Kidney (tissue), 13 donors: ENCODE measurements at regions not wholly inside any gene's neighbourhood (a gene's known extent, or its start where the extent isn't known, plus 50 kb on each side); places are given as distances from the start of the nearest gene placed in this dataset.
A peak's percentile ranks its signal among the peaks of the same experiment; 100 is the strongest.

ENCODE experiments used
- DNase-seq, 5 donors: peaks; one replicate each; pipeline ENCODE4 v3.0.0-alpha.2; 2013 to 2020
- FAIRE-seq: peaks from 2 replicates; lab custom pipeline; 2012; peaks lifted over from hg19 to GRCh38; lab: Jason Lieb, UNC
- H3K27ac ChIP-seq, 2 donors: one replicate each; pipeline ENCODE4 v1.7.0; 2013; ENCODE audit warnings: low read depth in 2 of 2, low read length in 2 of 2, inconsistent platforms in 1 of 2
- H3K27me3 ChIP-seq: one replicate; pipeline ENCODE4 v1.7.1; 2013; ENCODE audit warnings: low read length, inconsistent platforms; ENCODE audit not compliant: control insufficient read depth, insufficient read depth
- H3K36me3 ChIP-seq, 3 donors: one replicate each; pipeline versions ENCODE4 v1.7.0 to v1.7.1; 2013; ENCODE audit warnings: low read length in 3 of 3, control low read depth in 1 of 3, inconsistent platforms in 1 of 3; ENCODE audit not compliant: insufficient read depth in 3 of 3, control insufficient read depth in 2 of 3
- H3K4me1 ChIP-seq, 3 donors: one replicate each; pipeline versions ENCODE4 v1.7.0 to v1.7.1; 2013; ENCODE audit warnings: low read length in 3 of 3, inconsistent platforms in 1 of 3, low read depth in 1 of 3; ENCODE audit not compliant: control insufficient read depth in 2 of 3, insufficient read depth in 2 of 3
- H3K4me3 ChIP-seq, 3 donors: one replicate each; pipeline versions ENCODE4 v1.7.0 to v1.8.1; 2013; ENCODE audit warnings: low read length in 3 of 3, control low read depth in 1 of 3, inconsistent platforms in 1 of 3
- H3K9ac ChIP-seq, 3 donors: one replicate each; pipeline versions ENCODE4 v1.7.0 to v1.7.1; 2013; ENCODE audit warnings: low read length in 3 of 3, control low read depth in 1 of 3, inconsistent platforms in 1 of 3
- H3K9me3 ChIP-seq, 3 donors: one replicate each; pipeline versions ENCODE4 v1.7.0 to v1.7.1; 2013; ENCODE audit warnings: low read length in 3 of 3, control low read depth in 1 of 3, inconsistent platforms in 1 of 3; ENCODE audit not compliant: control insufficient read depth in 2 of 3, insufficient read depth in 1 of 3
- intact Hi-C: fragments of 100-400 bp; cut with DNase I; formaldehyde crosslinking; loops from one replicate; pipeline ENCODE4 v1.11.1; 2022
- TF ChIP-seq, protein P1 (sequence below): IDR thresholded peaks from 3 replicates; pipeline ENCODE4 v1.5.1; 2012; ENCODE audit warnings: mild to moderate bottlenecking, moderate library complexity, borderline replicate concordance; ENCODE audit not compliant: insufficient read depth; ENCODE audit errors: extremely low read depth
- donor health status: control.
- donor health status: control.
- donor health status: control.
- donor health status: control.
- donor health status: control.
- donor health status: DM: yes; HTN: yes; CAD: no.
- donor health status: Normal renal cell carcinoma (clear cell type).

DNA sequence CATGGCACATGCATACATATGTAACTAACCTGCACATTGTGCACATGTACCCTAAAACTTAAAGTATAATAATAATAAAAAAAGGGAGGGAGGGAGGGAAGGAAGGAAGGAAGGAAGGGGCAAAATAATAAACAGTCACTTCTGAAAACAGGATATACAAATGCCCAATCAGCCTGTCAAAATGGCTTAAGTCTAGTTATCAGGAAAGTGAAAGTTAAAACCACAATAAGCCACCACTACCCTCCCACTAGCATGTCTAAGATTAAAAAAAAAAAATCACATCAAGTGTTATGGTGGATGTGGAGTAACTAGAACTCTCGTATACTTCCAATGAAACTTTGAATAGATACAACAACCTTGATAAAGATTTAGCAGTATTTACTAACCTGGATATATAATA, 145.6 kb upstream of the GMNC start:
- H3K4me3 ChIP-seq = no peak overlapping the region
- no peaks in the 10 kb centered on the region for H3K36me3 ChIP-seq
- FAIRE-seq (no peak), DNase-seq (no peak)
- no peaks in the 10 kb centered on the region for H3K4me1 ChIP-seq
- H3K9ac ChIP-seq = no peak overlapping the region
- no peak overlapping the region for H3K27ac ChIP-seq
- no peaks in the 10 kb centered on the region for H3K9me3 ChIP-seq
- intact Hi-C loops = no loop called here
- TF ChIP-seq, protein P1, sequence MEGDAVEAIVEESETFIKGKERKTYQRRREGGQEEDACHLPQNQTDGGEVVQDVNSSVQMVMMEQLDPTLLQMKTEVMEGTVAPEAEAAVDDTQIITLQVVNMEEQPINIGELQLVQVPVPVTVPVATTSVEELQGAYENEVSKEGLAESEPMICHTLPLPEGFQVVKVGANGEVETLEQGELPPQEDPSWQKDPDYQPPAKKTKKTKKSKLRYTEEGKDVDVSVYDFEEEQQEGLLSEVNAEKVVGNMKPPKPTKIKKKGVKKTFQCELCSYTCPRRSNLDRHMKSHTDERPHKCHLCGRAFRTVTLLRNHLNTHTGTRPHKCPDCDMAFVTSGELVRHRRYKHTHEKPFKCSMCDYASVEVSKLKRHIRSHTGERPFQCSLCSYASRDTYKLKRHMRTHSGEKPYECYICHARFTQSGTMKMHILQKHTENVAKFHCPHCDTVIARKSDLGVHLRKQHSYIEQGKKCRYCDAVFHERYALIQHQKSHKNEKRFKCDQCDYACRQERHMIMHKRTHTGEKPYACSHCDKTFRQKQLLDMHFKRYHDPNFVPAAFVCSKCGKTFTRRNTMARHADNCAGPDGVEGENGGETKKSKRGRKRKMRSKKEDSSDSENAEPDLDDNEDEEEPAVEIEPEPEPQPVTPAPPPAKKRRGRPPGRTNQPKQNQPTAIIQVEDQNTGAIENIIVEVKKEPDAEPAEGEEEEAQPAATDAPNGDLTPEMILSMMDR = no peak
- H3K27me3 ChIP-seq = no peaks in the 10 kb centered on the region

DNA sequence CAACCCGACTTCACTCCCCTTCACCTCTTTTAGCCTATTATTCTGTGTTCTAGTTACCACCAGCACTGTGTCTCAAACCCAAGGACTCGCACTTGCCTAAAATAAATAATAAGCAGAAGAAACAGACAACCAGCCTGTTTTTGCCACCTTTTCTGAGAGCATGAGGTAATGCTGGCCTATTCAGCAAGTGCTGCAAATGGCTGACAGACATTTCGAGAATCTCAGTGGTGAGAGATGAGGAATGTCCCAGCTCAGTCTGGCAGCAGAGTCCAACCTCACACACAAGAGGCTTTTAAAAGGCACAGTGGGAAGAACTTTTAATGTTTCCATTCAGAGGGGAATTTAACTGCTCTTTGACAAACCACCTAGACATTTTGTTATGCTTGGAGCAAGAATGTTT, 143.3 kb upstream of the GMNC start:
- no peak overlapping the region for H3K27ac ChIP-seq
- TF ChIP-seq, protein P1 = no peak
- FAIRE-seq = no peak
- H3K4me1 ChIP-seq = no peaks in the 10 kb centered on the region
- H3K27me3 ChIP-seq = no peaks in the 10 kb centered on the region
- intact Hi-C loops = no loop called here
- no peak overlapping the region for H3K9ac ChIP-seq
- no peak overlapping the region for H3K4me3 ChIP-seq
- H3K36me3 ChIP-seq = no peaks in the 10 kb centered on the region
- H3K9me3 ChIP-seq = no peaks in the 10 kb centered on the region
- DNase-seq = peak in 1 of 5 donors; percentile 7

DNA sequence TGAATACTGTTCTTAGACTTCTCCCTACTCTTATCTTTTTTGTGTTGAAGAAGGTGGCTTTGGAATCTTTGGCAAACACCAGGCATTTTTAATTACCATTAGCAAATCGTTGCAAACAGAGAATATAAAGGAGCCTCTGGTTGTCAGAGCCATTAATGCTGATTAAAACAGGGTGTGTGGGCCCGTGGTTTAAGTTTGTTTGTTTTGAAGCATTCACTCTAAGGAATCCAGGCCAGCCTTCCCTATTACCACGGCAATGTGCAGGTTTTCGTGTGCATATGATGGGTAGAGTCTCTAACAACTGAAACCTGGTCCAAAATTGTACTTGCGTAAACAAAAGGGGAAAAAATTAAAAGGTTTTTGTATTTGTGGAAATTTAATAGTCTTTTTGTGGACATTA, 141.2 kb upstream of the GMNC start:
- DNase-seq = no peak
- intact Hi-C loops = no loop called here
- H3K4me3 ChIP-seq = no peak overlapping the region
- H3K4me1 ChIP-seq = no peaks in the 10 kb centered on the region
- no peaks in the 10 kb centered on the region for H3K36me3 ChIP-seq
- TF ChIP-seq, protein P1 = no peak
- H3K9me3 ChIP-seq = no peaks in the 10 kb centered on the region
- no peak for FAIRE-seq
- no peaks in the 10 kb centered on the region for H3K27me3 ChIP-seq
- no peak overlapping the region for H3K9ac ChIP-seq
- H3K27ac ChIP-seq = no peak overlapping the region

DNA sequence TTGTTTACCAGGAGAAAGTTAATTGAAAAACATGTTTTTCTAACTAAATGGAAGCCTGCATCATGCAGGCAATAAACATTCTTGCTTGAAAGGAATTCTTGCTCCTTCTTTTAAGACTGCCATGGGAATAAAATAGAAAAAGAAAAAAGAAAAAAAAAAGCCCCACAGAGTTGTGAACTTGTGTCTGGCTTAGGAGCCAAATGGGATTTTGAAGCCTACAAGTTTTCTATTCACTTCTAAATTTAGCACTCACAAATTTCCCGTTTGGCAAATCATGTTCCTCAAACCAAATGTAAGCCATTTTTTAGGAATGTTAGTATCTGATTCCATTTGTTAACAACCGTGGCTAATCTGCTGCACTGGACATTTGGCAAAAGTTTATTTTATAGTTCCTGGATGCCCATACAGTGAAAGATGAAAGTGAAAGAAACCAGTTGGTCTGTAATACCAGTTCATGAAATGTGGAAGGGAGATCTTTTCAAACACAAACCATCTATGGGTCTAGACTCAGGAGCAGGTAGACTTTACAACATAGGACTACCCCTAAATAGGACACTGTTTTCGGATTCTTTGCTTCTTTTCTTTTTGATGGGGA, 133.8 kb upstream of the GMNC start:
- no peaks in the 10 kb centered on the region for H3K27me3 ChIP-seq
- no peaks in the 10 kb centered on the region for H3K36me3 ChIP-seq
- no peaks in the 10 kb centered on the region for H3K9me3 ChIP-seq
- intact Hi-C loops = no loop called here
- H3K27ac ChIP-seq = no peak overlapping the region
- TF ChIP-seq, protein P1 = no peak
- no peak overlapping the region for H3K4me3 ChIP-seq
- H3K4me1 ChIP-seq = no peaks in the 10 kb centered on the region
- no peak overlapping the region for H3K9ac ChIP-seq
- no peak for DNase-seq
- FAIRE-seq = no peak
